Uterus (tissue), 3 donors: ENCODE measurements at regions not wholly inside any gene's neighbourhood (a gene's known extent, or its start where the extent isn't known, plus 50 kb on each side); places are given as distances from the start of the nearest gene placed in this dataset.

ENCODE experiments used
- DNase-seq, 2 donors: peaks; one replicate each; pipeline ENCODE4 v3.0.0-alpha.2; 2019 to 2020
- H3K27ac ChIP-seq, 2 donors: fragments of 200-600 bp; sonication (generic); 1 replicate in 1 of 2; 2 replicates in 1 of 2; pipeline ENCODE4 v1.5.1; 2016 to 2018
- H3K27me3 ChIP-seq, 2 donors: fragments of 200-600 bp; sonication (generic); one replicate each; pipeline ENCODE4 v1.5.1; 2018 to 2019; ENCODE audit warnings: control low read depth in 1 of 2
- H3K36me3 ChIP-seq, 2 donors: fragments of 200-600 bp; sonication (generic); one replicate each; pipeline ENCODE4 v1.5.1; 2019; ENCODE audit warnings: control low read depth in 1 of 2
- H3K4me1 ChIP-seq, 2 donors: fragments of 200-600 bp; sonication (generic); one replicate each; pipeline ENCODE4 v1.5.1; 2018 to 2019; ENCODE audit warnings: control low read depth in 1 of 2
- H3K4me3 ChIP-seq, 2 donors: fragments of 200-600 bp; sonication (generic); 1 replicate in 1 of 2; 2 replicates in 1 of 2; pipeline ENCODE4 v1.5.1; 2018 to 2019; ENCODE audit warnings: mild to moderate bottlenecking in 1 of 2
- H3K9me3 ChIP-seq, 2 donors: fragments of 200-600 bp; sonication (generic); one replicate each; pipeline ENCODE4 v1.5.1; 2019; ENCODE audit warnings: control low read depth in 1 of 2
- CTCF ChIP-seq, 4 experiments: fragments of 200-600 bp in 2 of 4; fragments of 450-650 bp in 2 of 4; sonication (generic) in 2 of 4; IDR thresholded peaks; one replicate each; pipeline ENCODE4 v1.5.1; 2016 to 2019; ENCODE audit warnings: antibody characterized with exemption in 4 of 4, mild to moderate bottlenecking in 2 of 4, moderate library complexity in 1 of 4
- POLR2A ChIP-seq, 2 donors: fragments of 450-650 bp; IDR thresholded peaks; one replicate each; pipeline ENCODE4 v1.6.1; 2016; ENCODE audit warnings: antibody characterized with exemption in 2 of 2, mild to moderate bottlenecking in 1 of 2, moderate library complexity in 1 of 2
- intact Hi-C: fragments of 100-400 bp; cut with DNase I; formaldehyde crosslinking; loops from one replicate; pipeline ENCODE4 v1.15.1; 2023; ENCODE audit warnings: low total_unique reads
- donor health status: DM: yes; HTN: yes; CAD: no.

GRCh38 chr6:147712841-147713240 lies 204.4 kb downstream of the SAMD5 start:
- no peaks in the 10 kb centered on the region for H3K27me3 ChIP-seq
- no peak overlapping the region for H3K27ac ChIP-seq
- no peak for TF ChIP-seq POLR2A (IDR thresholded peaks at IDR 0.05)
- TF ChIP-seq CTCF (IDR thresholded peaks at IDR 0.05), result no peak
- no peaks in the 10 kb centered on the region for H3K4me1 ChIP-seq
- H3K36me3 ChIP-seq, result no peaks in the 10 kb centered on the region
- H3K4me3 ChIP-seq, result no peak overlapping the region
- H3K9me3 ChIP-seq, result no peaks in the 10 kb centered on the region
- intact Hi-C loops, result no loop called here
- no peak for DNase-seq

GRCh38 chr6:147715035-147715434 lies 206.5 kb downstream of the SAMD5 start:
- intact Hi-C loops, result no loop called here
- TF ChIP-seq POLR2A (IDR thresholded peaks at IDR 0.05) (no peak), CTCF (IDR thresholded peaks at IDR 0.05) (no peak)
- no peak for DNase-seq
- Histone ChIP-seq H3K36me3 (no peaks in the 10 kb centered on the region), H3K4me3 (no peak overlapping the region), H3K27ac (no peak overlapping the region), H3K27me3 (no peaks in the 10 kb centered on the region), H3K9me3 (no peaks in the 10 kb centered on the region), H3K4me1 (no peaks in the 10 kb centered on the region)

GRCh38 chr6:147716434-147716833 lies 207.9 kb downstream of the SAMD5 start:
- no peak overlapping the region for H3K4me3 ChIP-seq
- intact Hi-C loops, result no loop called here
- no peak for DNase-seq
- H3K36me3 ChIP-seq, result no peaks in the 10 kb centered on the region
- H3K27me3 ChIP-seq, result no peaks in the 10 kb centered on the region
- H3K9me3 ChIP-seq, result no peaks in the 10 kb centered on the region
- H3K4me1 ChIP-seq, result no peaks in the 10 kb centered on the region
- TF ChIP-seq CTCF (IDR thresholded peaks at IDR 0.05), result no peak
- no peak for TF ChIP-seq POLR2A (IDR thresholded peaks at IDR 0.05)
- no peak overlapping the region for H3K27ac ChIP-seq

- no peak for DNase-seq
- Histone ChIP-seq H3K36me3 (no peaks in the 10 kb centered on the region), H3K4me1 (no peaks in the 10 kb centered on the region), H3K9me3 (no peaks in the 10 kb centered on the region), H3K27ac (no peak overlapping the region), H3K4me3 (no peak overlapping the region), H3K27me3 (no peaks in the 10 kb centered on the region)
- intact Hi-C loops, result no loop called here
- TF ChIP-seq CTCF (IDR thresholded peaks at IDR 0.05), result no peak
- TF ChIP-seq POLR2A (IDR thresholded peaks at IDR 0.05), result no peak
These were observed 209.5 kb downstream of the SAMD5 start for GRCh38 chr6:147717991-147718390.

GRCh38 chr6:147722158-147722557 lies 213.7 kb downstream of the SAMD5 start:
- TF ChIP-seq POLR2A (IDR thresholded peaks at IDR 0.05) (no peak), CTCF (IDR thresholded peaks at IDR 0.05) (no peak)
- no peak for DNase-seq

More at GRCh38 chr6:147722158-147722557, 213.7 kb downstream of the SAMD5 start:
- Histone ChIP-seq H3K9me3 (no peaks in the 10 kb centered on the region), H3K4me3 (no peak overlapping the region), H3K27ac (no peak overlapping the region), H3K4me1 (no peaks in the 10 kb centered on the region), H3K27me3 (no peaks in the 10 kb centered on the region), H3K36me3 (no peaks in the 10 kb centered on the region)
- intact Hi-C loops, result no loop called here
